C4-2B (cell line): ENCODE measurements at regions not wholly inside any gene's neighbourhood (a gene's known extent, or its start where the extent isn't known, plus 50 kb on each side); places are given as distances from the start of the nearest gene placed in this dataset.

Experiments
- CTCF ChIP-seq: fragments of 450-650 bp; conservative IDR thresholded peaks from 2 replicates; pipeline ENCODE4 v1.5.1; 2017; ENCODE audit warnings: mild to moderate bottlenecking
- ZFX ChIP-seq: fragments of 450-650 bp; IDR thresholded peaks from 2 replicates; pipeline ENCODE4 v1.6.1; 2017

GRCh38 chr3:102753901-102754300 is 319.1 kb downstream of the ZPLD1 start:
- no peak for TF ChIP-seq CTCF
- no peak for TF ChIP-seq ZFX
